ENCODE measurements at regions not wholly inside any gene's neighbourhood (a gene's known extent, or its start where the extent isn't known, plus 50 kb on each side); places are given as distances from the start of the nearest gene placed in this dataset.

DNA sequence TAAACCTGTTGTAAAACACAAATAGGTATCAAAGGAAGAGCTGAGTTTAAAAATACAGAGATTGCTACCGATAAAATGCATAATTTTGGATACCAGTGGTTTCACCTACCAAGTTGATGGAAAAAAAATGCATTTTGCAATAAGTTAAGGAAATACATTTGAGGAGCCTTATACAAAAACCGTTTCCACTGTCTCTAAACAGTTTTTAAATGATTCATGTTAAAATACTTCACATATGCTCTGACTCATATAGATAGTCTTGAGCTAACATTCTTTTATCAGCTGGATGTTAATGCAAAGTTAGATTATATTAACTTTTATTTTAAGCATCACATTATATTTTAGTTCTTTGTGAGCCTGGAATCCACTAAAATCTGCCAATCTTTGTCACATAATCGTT lies 50.6 kb upstream of the ANKRD17 start:
- TF ChIP-seq, protein P1, sequence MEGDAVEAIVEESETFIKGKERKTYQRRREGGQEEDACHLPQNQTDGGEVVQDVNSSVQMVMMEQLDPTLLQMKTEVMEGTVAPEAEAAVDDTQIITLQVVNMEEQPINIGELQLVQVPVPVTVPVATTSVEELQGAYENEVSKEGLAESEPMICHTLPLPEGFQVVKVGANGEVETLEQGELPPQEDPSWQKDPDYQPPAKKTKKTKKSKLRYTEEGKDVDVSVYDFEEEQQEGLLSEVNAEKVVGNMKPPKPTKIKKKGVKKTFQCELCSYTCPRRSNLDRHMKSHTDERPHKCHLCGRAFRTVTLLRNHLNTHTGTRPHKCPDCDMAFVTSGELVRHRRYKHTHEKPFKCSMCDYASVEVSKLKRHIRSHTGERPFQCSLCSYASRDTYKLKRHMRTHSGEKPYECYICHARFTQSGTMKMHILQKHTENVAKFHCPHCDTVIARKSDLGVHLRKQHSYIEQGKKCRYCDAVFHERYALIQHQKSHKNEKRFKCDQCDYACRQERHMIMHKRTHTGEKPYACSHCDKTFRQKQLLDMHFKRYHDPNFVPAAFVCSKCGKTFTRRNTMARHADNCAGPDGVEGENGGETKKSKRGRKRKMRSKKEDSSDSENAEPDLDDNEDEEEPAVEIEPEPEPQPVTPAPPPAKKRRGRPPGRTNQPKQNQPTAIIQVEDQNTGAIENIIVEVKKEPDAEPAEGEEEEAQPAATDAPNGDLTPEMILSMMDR (IDR thresholded peaks at IDR 0.05) = no peak
- TF ChIP-seq POLR2AphosphoS5 (IDR thresholded peaks at IDR 0.05) = no peak
- no peak for TF ChIP-seq POLR2A (IDR thresholded peaks at IDR 0.05)
